PC-3 (cell line): ENCODE measurements at regions not wholly inside any gene's neighbourhood (a gene's known extent, or its start where the extent isn't known, plus 50 kb on each side); places are given as distances from the start of the nearest gene placed in this dataset.
"Not testable (repeated sequence)": the region's sequence is repeated elsewhere in the genome, so short reads cannot be mapped to it uniquely, and the experiment has no call there.

Source experiments
- EZH2phosphoT487 ChIP-seq: fragments of 300-600 bp; sonication (generic); IDR thresholded peaks from 2 replicates; pipeline ENCODE4 v1.6.1; 2018; ENCODE audit warnings: mild to moderate bottlenecking, antibody characterized with exemption, low read length, borderline replicate concordance
- TF ChIP-seq, protein P1 (sequence below): fragments of 300-600 bp; sonication (generic); conservative IDR thresholded peaks from 2 replicates; pipeline ENCODE4 v1.5.1; 2017; ENCODE audit warnings: antibody characterized with exemption, low read depth, mild to moderate bottlenecking, low read length

DNA sequence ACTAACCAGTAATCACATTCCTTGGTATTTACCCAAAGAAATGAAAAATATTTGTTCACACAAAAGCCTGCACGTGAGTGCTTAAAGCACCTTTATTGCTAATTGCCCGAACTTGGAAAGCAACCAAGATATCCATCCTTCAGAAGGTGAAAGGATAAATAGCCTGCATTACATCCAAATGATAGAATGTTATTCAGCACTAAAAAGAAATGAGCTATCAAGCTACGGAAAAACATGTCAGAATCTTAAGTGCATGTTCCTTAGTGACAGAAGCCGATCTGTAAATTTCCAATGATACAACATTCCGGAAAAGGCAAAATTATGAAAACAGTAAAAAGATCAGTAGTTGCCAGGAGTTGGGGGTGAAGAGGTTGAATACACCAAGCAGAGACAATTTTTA lies 672.4 kb downstream of the TRIB2 start:
- TF ChIP-seq, protein P1, sequence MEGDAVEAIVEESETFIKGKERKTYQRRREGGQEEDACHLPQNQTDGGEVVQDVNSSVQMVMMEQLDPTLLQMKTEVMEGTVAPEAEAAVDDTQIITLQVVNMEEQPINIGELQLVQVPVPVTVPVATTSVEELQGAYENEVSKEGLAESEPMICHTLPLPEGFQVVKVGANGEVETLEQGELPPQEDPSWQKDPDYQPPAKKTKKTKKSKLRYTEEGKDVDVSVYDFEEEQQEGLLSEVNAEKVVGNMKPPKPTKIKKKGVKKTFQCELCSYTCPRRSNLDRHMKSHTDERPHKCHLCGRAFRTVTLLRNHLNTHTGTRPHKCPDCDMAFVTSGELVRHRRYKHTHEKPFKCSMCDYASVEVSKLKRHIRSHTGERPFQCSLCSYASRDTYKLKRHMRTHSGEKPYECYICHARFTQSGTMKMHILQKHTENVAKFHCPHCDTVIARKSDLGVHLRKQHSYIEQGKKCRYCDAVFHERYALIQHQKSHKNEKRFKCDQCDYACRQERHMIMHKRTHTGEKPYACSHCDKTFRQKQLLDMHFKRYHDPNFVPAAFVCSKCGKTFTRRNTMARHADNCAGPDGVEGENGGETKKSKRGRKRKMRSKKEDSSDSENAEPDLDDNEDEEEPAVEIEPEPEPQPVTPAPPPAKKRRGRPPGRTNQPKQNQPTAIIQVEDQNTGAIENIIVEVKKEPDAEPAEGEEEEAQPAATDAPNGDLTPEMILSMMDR = not testable (repeated sequence)
- not testable (repeated sequence) for TF ChIP-seq EZH2phosphoT487
